Endothelial cell of umbilical vein (primary cell): ENCODE measurements at regions not wholly inside any gene's neighbourhood (a gene's known extent, or its start where the extent isn't known, plus 50 kb on each side); places are given as distances from the start of the nearest gene placed in this dataset.

Experiments
- BruUV-seq: library from RNA; stranded (reverse); fragments of 400-500 nt; replicated peaks from 2 replicates; lab custom pipeline; 2021; lab: Mats Ljungman, UMichigan
- CTCF ChIA-PET: fragments of 300-600, 350-600 bp; sonication (Branson Sonifier 250); formaldehyde crosslinking; loops from one replicate; lab custom pipeline; 2021; ENCODE audit warnings: antibody characterized with exemption, inconsistent platforms; lab: Charles Lee
- POLR2A ChIA-PET: fragments of 300-600, 350-600 bp; sonication (Branson Sonifier 250); formaldehyde crosslinking; loops from one replicate; lab custom pipeline; 2021; ENCODE audit warnings: antibody characterized with exemption, inconsistent platforms; lab: Charles Lee
- DNase-seq: peaks from one replicate; pipeline ENCODE4 v3.0.0-alpha.2; 2011; ENCODE audit warnings: low read depth, low spot score
- FAIRE-seq: peaks from 2 replicates; lab custom pipeline; 2011; peaks lifted over from hg19 to GRCh38; lab: Jason Lieb, UNC
- H2AFZ ChIP-seq: 2 replicates; pipeline ENCODE4 v1.6.0; 2012; ENCODE audit warnings: low read depth, low read length, control low read depth, inconsistent platforms
- H3K27ac ChIP-seq: 2 replicates; pipeline ENCODE4 v1.5.1; 2011; ENCODE audit warnings: low read depth, mild to moderate bottlenecking, control low read depth, low read length, moderate library complexity; ENCODE audit not compliant: insufficient read depth
- H3K27me3 ChIP-seq, 2 experiments: 2 replicates each; pipeline versions ENCODE4 v1.6.0 to v1.6.1; 2011; ENCODE audit warnings: low read length in 2 of 2, mixed read lengths in 1 of 2; ENCODE audit not compliant: control insufficient read depth in 2 of 2, insufficient read depth in 2 of 2
- H3K36me3 ChIP-seq, 2 experiments: 2 replicates in 1 of 2; 3 replicates in 1 of 2; pipeline ENCODE4 v1.5.1; 2011; ENCODE audit warnings: low read length in 2 of 2, mild to moderate bottlenecking in 1 of 2, moderate library complexity in 1 of 2; ENCODE audit not compliant: control insufficient read depth in 2 of 2, insufficient read depth in 2 of 2; ENCODE audit errors: extremely low read depth in 1 of 2
- H3K4me1 ChIP-seq: 3 replicates; pipeline ENCODE4 v1.5.1; 2011; ENCODE audit warnings: mild to moderate bottlenecking, low read length; ENCODE audit not compliant: control insufficient read depth, insufficient read depth; ENCODE audit errors: extremely low read depth
- H3K4me2 ChIP-seq: 2 replicates; pipeline ENCODE4 v1.6.1; 2011; ENCODE audit warnings: low read length, control low read depth, mixed read lengths; ENCODE audit not compliant: insufficient read depth
- H3K4me3 ChIP-seq, 3 experiments: fragments of 200-600 bp in 1 of 3; sonication (generic), shearing (Covaris generic) in 1 of 3; replicated peaks in 1 of 3; 2 replicates each; pipeline ENCODE4 v1.5.1; 2011 to 2016; ENCODE audit warnings: control low read depth in 3 of 3, low read length in 3 of 3, mild to moderate bottlenecking in 2 of 3, inconsistent platforms in 1 of 3, low read depth in 1 of 3, moderate library complexity in 1 of 3; ENCODE audit not compliant: insufficient read depth in 1 of 3
- H3K79me2 ChIP-seq: 2 replicates; pipeline ENCODE4 v1.6.0; 2012; ENCODE audit warnings: low read length, inconsistent platforms; ENCODE audit not compliant: control insufficient read depth, insufficient read depth
- H3K9ac ChIP-seq: replicated peaks from 2 replicates; pipeline ENCODE3; 2011; ENCODE audit warnings: low read length, control low read depth; ENCODE audit not compliant: insufficient read depth; ENCODE audit errors: extremely low read depth
- H3K9me1 ChIP-seq: replicated peaks from 3 replicates; pipeline ENCODE4 v1.6.0; 2011; ENCODE audit warnings: mild to moderate bottlenecking, low read length; ENCODE audit not compliant: control insufficient read depth, insufficient read depth; ENCODE audit errors: extremely low read depth
- H3K9me3 ChIP-seq: replicated peaks from 2 replicates; pipeline ENCODE4 v1.5.1; 2012; ENCODE audit warnings: low read length, inconsistent platforms; ENCODE audit not compliant: control insufficient read depth, insufficient read depth
- H4K20me1 ChIP-seq: replicated peaks from 2 replicates; pipeline ENCODE3; 2011; ENCODE audit warnings: mild to moderate bottlenecking, low read length; ENCODE audit not compliant: control insufficient read depth, insufficient read depth; ENCODE audit errors: extremely low read depth
- EZH2 ChIP-seq: IDR thresholded peaks from 2 replicates; pipeline ENCODE4 v1.6.1; 2012; ENCODE audit warnings: borderline replicate concordance, low read depth, mild to moderate bottlenecking, moderate library complexity, low read length, inconsistent platforms; ENCODE audit not compliant: severe bottlenecking
- GATA2 ChIP-seq: IDR thresholded peaks from 2 replicates; pipeline ENCODE4 v1.7.0; 2011; ENCODE audit warnings: low read depth, mild to moderate bottlenecking, moderate library complexity, mixed read lengths, low read length; ENCODE audit not compliant: insufficient read length, insufficient read depth
- JUN ChIP-seq: IDR thresholded peaks from 2 replicates; pipeline ENCODE4 v1.6.1; 2011; ENCODE audit warnings: borderline replicate concordance, low read depth; ENCODE audit not compliant: insufficient read length, insufficient read depth
- MYC ChIP-seq: IDR thresholded peaks from one replicate; pipeline ENCODE4 v1.6.1; 2011; ENCODE audit warnings: mild to moderate bottlenecking, low read depth, low read length
- POLR2AphosphoS5 ChIP-seq: IDR thresholded peaks from 2 replicates; pipeline ENCODE4 v1.6.1; 2012; ENCODE audit warnings: low read depth, mild to moderate bottlenecking, control low read depth, low read length, moderate library complexity; ENCODE audit not compliant: insufficient read depth
- dilution Hi-C: fragments of 300-500 bp; cut with MboI; formaldehyde crosslinking; loops from one replicate; pipeline ENCODE4 v1.15.0; 2019; ENCODE audit warnings: low sequenced_read_pairs; ENCODE audit not compliant: extremely low pct_ligation_motif_present
- intact Hi-C: fragments of 100-400 bp; cut with micrococcal nuclease; formaldehyde crosslinking; loops from one replicate; pipeline ENCODE4 v1.10.0; 2022

DNA sequence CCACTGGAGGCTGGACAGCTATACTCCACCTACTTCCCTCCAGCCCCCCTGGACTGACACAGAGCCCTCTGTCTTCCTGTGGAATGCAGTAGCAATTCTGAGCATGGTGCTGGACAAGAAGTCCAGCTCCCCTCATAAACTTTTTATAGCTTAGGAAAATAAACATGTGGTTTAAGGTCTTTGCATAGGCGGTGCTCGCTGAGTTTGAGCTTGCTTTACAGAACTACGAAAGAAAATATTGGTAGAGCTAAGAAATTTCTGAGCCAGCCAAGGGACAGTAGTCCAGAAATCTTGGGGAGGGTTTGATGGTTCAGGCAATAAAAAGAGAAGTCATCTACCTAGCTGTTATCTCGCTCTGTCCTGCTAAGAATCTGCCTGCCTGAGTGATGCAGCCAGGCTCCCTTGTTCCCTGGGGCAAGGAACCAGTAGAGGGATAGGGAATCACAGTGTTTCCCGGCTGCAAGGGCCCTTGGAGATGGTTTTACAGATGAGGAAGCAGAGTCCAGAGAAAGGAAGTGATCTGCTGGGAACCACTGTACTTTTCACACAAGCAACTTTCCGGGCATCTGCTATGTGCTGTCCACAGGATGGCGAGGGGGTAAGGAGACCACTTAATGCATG is 343.4 kb downstream of the CDC5L start:
- ChIA-PET CTCF (interaction anchor here (1.1 kb wide), 1 partner anchor 255 kb away, joined by 3 read pairs; no protein-coding TSS in a partner anchor), POLR2A (no interaction called here)
- Histone ChIP-seq H3K36me3 (no peaks in the 10 kb centered on the region), H3K27ac (no peak overlapping the region), H3K9me1 (no peaks in the 10 kb centered on the region), H3K4me3 (no peak overlapping the region), H3K27me3 (no peaks in the 10 kb centered on the region), H2AFZ (no peak overlapping the region), H3K9ac (no peak overlapping the region), H3K9me3 (no peaks in the 10 kb centered on the region), H3K4me2 (no peak overlapping the region), H3K79me2 (no peaks in the 10 kb centered on the region), H4K20me1 (no peaks in the 10 kb centered on the region), H3K4me1 (no peaks in the 10 kb centered on the region)
- no peak for DNase-seq
- TF ChIP-seq POLR2AphosphoS5 = no peak
- FAIRE-seq = no peak
- BruUV-seq = no TSS peak
- intact Hi-C loops = no loop called here
- dilution Hi-C loops = no loop called here

DNA sequence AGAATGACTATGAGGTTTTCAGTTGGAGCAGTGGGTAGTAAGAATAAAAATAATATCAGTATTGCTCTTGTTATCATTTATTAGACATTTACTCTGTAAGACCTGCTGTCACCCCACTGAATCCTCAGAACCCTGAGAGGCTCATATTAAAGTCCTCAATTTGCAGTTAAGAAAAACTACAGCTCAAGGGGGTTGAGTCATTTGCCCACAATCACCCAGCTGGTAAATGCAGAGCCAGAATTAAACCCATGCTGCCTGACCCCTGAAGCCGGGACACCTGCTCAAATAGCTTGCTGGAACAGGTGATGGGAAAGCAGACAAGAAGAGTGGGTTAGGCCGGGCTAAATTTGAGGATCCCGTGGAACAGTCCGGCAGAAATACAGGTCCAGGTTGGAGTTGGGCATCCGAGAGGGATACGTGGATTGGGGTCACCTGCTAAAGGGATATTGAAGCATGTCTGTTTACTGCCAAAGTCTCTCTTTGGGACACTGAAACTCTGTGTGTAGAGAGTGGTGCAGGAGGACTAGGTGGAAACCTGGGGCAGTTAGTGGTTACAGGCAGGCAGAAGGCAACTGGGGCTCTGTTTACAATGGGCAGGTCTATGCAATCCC is 344.1 kb downstream of the CDC5L start:
- dilution Hi-C loops (no loop called here), intact Hi-C loops (no loop called here)
- H3K4me1 ChIP-seq = no peaks in the 10 kb centered on the region
- H3K79me2 ChIP-seq = no peaks in the 10 kb centered on the region
- no peak overlapping the region for H3K4me2 ChIP-seq
- POLR2A ChIA-PET = no interaction called here
- no peaks in the 10 kb centered on the region for H3K9me3 ChIP-seq
- H2AFZ ChIP-seq = no peak overlapping the region
- BruUV-seq = no TSS peak
- CTCF ChIA-PET = interaction anchor here (1.1 kb wide), 1 partner anchor 256 kb away, joined by 3 read pairs; no protein-coding TSS in a partner anchor
- TF ChIP-seq MYC (no peak), JUN (no peak), GATA2 (no peak), EZH2 (no peak)
- H3K4me3 ChIP-seq = no peak overlapping the region
- H3K9me1 ChIP-seq = no peaks in the 10 kb centered on the region
- H3K27me3 ChIP-seq = no peaks in the 10 kb centered on the region
- H3K27ac ChIP-seq = no peak overlapping the region
- no peaks in the 10 kb centered on the region for H3K36me3 ChIP-seq
- DNase-seq (no peak), FAIRE-seq (no peak)
- no peaks in the 10 kb centered on the region for H4K20me1 ChIP-seq
- H3K9ac ChIP-seq = no peak overlapping the region
